A549 (cell line): ENCODE measurements at regions not wholly inside any gene's neighbourhood (a gene's known extent, or its start where the extent isn't known, plus 50 kb on each side); places are given as distances from the start of the nearest gene placed in this dataset.

ENCODE experiments used
- ATAC-seq, 2 experiments: fragments of 200-7000 bp in 1 of 2; fragments of >200 bp in 1 of 2; cut with Nextera tagmentation in 1 of 2; cut with Tn5 transposase in 1 of 2; 3 replicates each; pipeline versions ENCODE4 v1.8.0 to v1.9.1; 2018 to 2020; ENCODE audit warnings: mild to moderate bottlenecking in 1 of 2, moderate library complexity in 1 of 2
- CTCF ChIA-PET: fragments of 300-600 bp; sonication (Branson Sonifier 250); formaldehyde crosslinking; extraction: SDS; loops from one replicate; lab custom pipeline; 2021; ENCODE audit warnings: antibody characterized with exemption, inconsistent platforms; lab: Yijun Ruan, JAX
- POLR2A ChIA-PET: fragments of 350-600 bp; formaldehyde crosslinking; extraction: SDS; loops from one replicate; lab custom pipeline; 2021; ENCODE audit warnings: antibody characterized with exemption, inconsistent platforms; lab: Yijun Ruan, JAX
- DNase-seq, 2 experiments: peaks; one replicate each; pipeline versions ENCODE4 v3.0.0 to v3.0.0-alpha.2; 2011 to 2016; ENCODE audit warnings: low read depth in 1 of 2, low spot score in 1 of 2
- FAIRE-seq: peaks from 2 replicates; lab custom pipeline; 2011; peaks lifted over from hg19 to GRCh38; lab: Jason Lieb, UNC
- H3K27ac ChIP-seq, 2 experiments: fragments of >200 bp; sonication (Bioruptor Twin); formaldehyde crosslinking; 3 replicates each; pipeline ENCODE4 v1.5.1; 2016 to 2017
- H3K4me1 ChIP-seq: fragments of >200 bp; sonication (Bioruptor Twin); formaldehyde crosslinking; 3 replicates; pipeline ENCODE4 v1.6.1; 2016
- H3K4me2 ChIP-seq: fragments of >200 bp; sonication (Bioruptor Twin); formaldehyde crosslinking; 3 replicates; pipeline ENCODE4 v1.6.1; 2016
- H3K4me3 ChIP-seq: fragments of >200 bp; sonication (Bioruptor Twin); formaldehyde crosslinking; 3 replicates; pipeline ENCODE4 v1.5.1; 2016
- H3K9me3 ChIP-seq: fragments of >200 bp; sonication (Bioruptor Twin); formaldehyde crosslinking; 3 replicates; pipeline ENCODE4 v1.6.1; 2016
- ATOH8 ChIP-seq: fragments of 250-450 bp; sonication (Bioruptor Pico); IDR thresholded peaks from 2 replicates; pipeline ENCODE4 v1.5.0; 2020; ENCODE audit warnings: low read depth, mild to moderate bottlenecking, moderate library complexity
- BCL3 ChIP-seq: fragments of >200 bp; sonication (Bioruptor Twin); formaldehyde crosslinking; IDR thresholded peaks from 3 replicates; pipeline ENCODE4 v1.6.1; 2016
- CEBPB ChIP-seq, 2 experiments: fragments of >200 bp in 1 of 2; sonication (Bioruptor Twin) in 1 of 2; formaldehyde crosslinking in 1 of 2; IDR thresholded peaks; 2 replicates each; pipeline ENCODE4 v1.6.1; 2012 to 2016
- CHD4 ChIP-seq: fragments of 200-600 bp; sonication (generic); IDR thresholded peaks from 2 replicates; pipeline ENCODE4 v1.6.1; 2016; ENCODE audit warnings: antibody characterized with exemption, mild to moderate bottlenecking, borderline replicate concordance
- E2F6 ChIP-seq: IDR thresholded peaks from 2 replicates; pipeline ENCODE4 v1.6.1; 2012; ENCODE audit warnings: low read depth, borderline replicate concordance
- EHF ChIP-seq: fragments of 250-450 bp; sonication (Bioruptor Pico); IDR thresholded peaks from 2 replicates; pipeline ENCODE4 v1.5.0; 2020; ENCODE audit warnings: mild to moderate bottlenecking
- ESRRA ChIP-seq: fragments of 150-350 bp; IDR thresholded peaks from 2 replicates; pipeline ENCODE4 v1.6.1; 2014; ENCODE audit warnings: mild to moderate bottlenecking, low read length, borderline replicate concordance
- FOSB ChIP-seq: fragments of 250-450 bp; sonication (Bioruptor Pico); IDR thresholded peaks from 2 replicates; pipeline ENCODE4 v1.5.0; 2020; ENCODE audit warnings: mild to moderate bottlenecking, moderate library complexity
- FOSL2 ChIP-seq, 2 experiments: fragments of 450-650 bp in 1 of 2; fragments of >200 bp in 1 of 2; sonication (Bioruptor Twin) in 1 of 2; formaldehyde crosslinking; IDR thresholded peaks; 2 replicates each; pipeline versions ENCODE4 v1.5.0 to v1.6.1; 2016 to 2020; ENCODE audit warnings: mild to moderate bottlenecking in 1 of 2, moderate library complexity in 1 of 2
- HDAC2 ChIP-seq: fragments of 200-600 bp; sonication (generic); IDR thresholded peaks from 2 replicates; pipeline ENCODE4 v1.6.1; 2016
- HES2 ChIP-seq: fragments of >200 bp; sonication (Bioruptor Twin); formaldehyde crosslinking; IDR thresholded peaks from 2 replicates; pipeline ENCODE4 v1.6.1; 2016
- HMGXB4 ChIP-seq: fragments of 250-450 bp; sonication (Bioruptor Pico); IDR thresholded peaks from 2 replicates; pipeline ENCODE4 v1.5.0; 2021; ENCODE audit warnings: mild to moderate bottlenecking, moderate library complexity, borderline replicate concordance
- JUNB ChIP-seq: fragments of >200 bp; sonication (Bioruptor Twin); formaldehyde crosslinking; IDR thresholded peaks from 2 replicates; pipeline ENCODE4 v1.6.1; 2016
- MAFK ChIP-seq: fragments of 450-650 bp; IDR thresholded peaks from 2 replicates; pipeline ENCODE4 v1.6.1; 2014; ENCODE audit not compliant: partially characterized antibody
- MAX ChIP-seq: IDR thresholded peaks from 2 replicates; pipeline ENCODE4 v1.6.1; 2012
- POLR2A ChIP-seq: IDR thresholded peaks from 2 replicates; pipeline ENCODE4 v1.6.1; 2012; ENCODE audit warnings: mild to moderate bottlenecking, low read length
- POLR2AphosphoS2 ChIP-seq: conservative IDR thresholded peaks from 2 replicates; pipeline ENCODE4 v1.6.1; 2012; ENCODE audit warnings: low read length, improper control_type of control experiment, inconsistent platforms
- REST ChIP-seq: fragments of 200-600 bp; sonication (generic); IDR thresholded peaks from 2 replicates; pipeline ENCODE4 v1.6.1; 2016; ENCODE audit warnings: antibody characterized with exemption, mild to moderate bottlenecking, moderate library complexity
- RNF2 ChIP-seq: fragments of 200-600 bp; sonication (generic); IDR thresholded peaks from 2 replicates; pipeline ENCODE4 v1.6.1; 2016; ENCODE audit warnings: low read depth, mild to moderate bottlenecking, antibody characterized with exemption, moderate library complexity, borderline replicate concordance
- SMC3 ChIP-seq: fragments of >200 bp; sonication (Bioruptor Twin); formaldehyde crosslinking; IDR thresholded peaks from 3 replicates; pipeline ENCODE4 v1.6.1; 2018; ENCODE audit warnings: inconsistent platforms
- ZFP36 ChIP-seq: fragments of 450-650 bp; IDR thresholded peaks from 2 replicates; pipeline ENCODE4 v1.6.1; 2014; ENCODE audit warnings: borderline replicate concordance; ENCODE audit not compliant: partially characterized antibody
- ZNF302 ChIP-seq: fragments of 250-450 bp; sonication (Bioruptor Pico); IDR thresholded peaks from 2 replicates; pipeline ENCODE4 v1.9.0; 2021; ENCODE audit warnings: inconsistent platforms, mild to moderate bottlenecking, moderate library complexity
- WGBS: methylation state at CpG from one replicate; pipeline ENCODE4 v1.1.6; 2017; ENCODE audit errors: missing lambda C conversion rate; 5-methylcytosine and 5-hydroxymethylcytosine counted together

- TF ChIP-seq REST: no peak
- TF ChIP-seq E2F6: no peak
Observed at GRCh38 chr6:81996414-81996813, 243.9 kb upstream of the TENT5A start (continued).

GRCh38 chr6:81995548-81996289 lies 243.2 kb upstream of the TENT5A start:
- Histone ChIP-seq H3K9me3 (no peaks in the 10 kb centered on the region), H3K4me3 (no peak overlapping the region), H3K27ac (peak overlapping the region; percentile 24 to 73; a peak in 3 of 6 replicates), H3K4me2 (peak overlapping the region; percentile 50), H3K4me1 (peaks cover 32% of the 10 kb centered on the region)
- CTCF ChIA-PET: no interaction called here
- ATAC-seq (no peak), DNase-seq (no peak), FAIRE-seq (no peak)
- POLR2A ChIA-PET: no interaction called here
- no peak for TF ChIP-seq BCL3
- TF ChIP-seq RNF2: no peak
- no peak for TF ChIP-seq JUNB
- WGBS: 35% methylated on average over 1 of the region's 1 CpG

GRCh38 chr6:81988871-81989270 lies 236.4 kb upstream of the TENT5A start:
- FAIRE-seq: no peak
- no peak overlapping the region for H3K4me2 ChIP-seq
- TF ChIP-seq EHF (CRISPR knock-in tag): no peak
- TF ChIP-seq HMGXB4 (CRISPR knock-in tag): no peak
- no peak for TF ChIP-seq POLR2A
- no peak for TF ChIP-seq POLR2AphosphoS2
- no peak for TF ChIP-seq CHD4
- no peaks in the 10 kb centered on the region for H3K4me1 ChIP-seq
- CTCF ChIA-PET: interaction anchor here (0.6 kb wide), 1 partner anchor 71 kb away, joined by 3 read pairs; no protein-coding TSS in a partner anchor
- POLR2A ChIA-PET: no interaction called here
- no peaks in the 10 kb centered on the region for H3K9me3 ChIP-seq
- no peak for DNase-seq
- no peak overlapping the region for H3K27ac ChIP-seq
- 64% methylated on average over 3 of the region's 3 CpGs for WGBS
- ATAC-seq: no peak
- H3K4me3 ChIP-seq: no peak overlapping the region

GRCh38 chr6:81988446-81988845 lies 236.0 kb upstream of the TENT5A start:
- Histone ChIP-seq H3K4me3 (no peak overlapping the region), H3K27ac (no peak overlapping the region), H3K4me2 (no peak overlapping the region), H3K9me3 (no peaks in the 10 kb centered on the region), H3K4me1 (no peaks in the 10 kb centered on the region)
- ATAC-seq (no peak), FAIRE-seq (no peak), DNase-seq (no peak)
- ChIA-PET POLR2A (no interaction called here), CTCF (no interaction called here)
- 74% methylated on average over 1 of the region's 1 CpG for WGBS
- TF ChIP-seq HES2 (no peak), MAFK (no peak), CEBPB (IDR thresholded peaks at IDR 0.05) (no peak), ZFP36 (no peak), E2F6 (no peak), SMC3 (no peak), HDAC2 (no peak), MAX (no peak), FOSB (CRISPR knock-in tag) (no peak), ESRRA (no peak), ATOH8 (no peak), ZNF302 (CRISPR knock-in tag) (no peak), FOSL2 (IDR thresholded peaks at IDR 0.05) (no peak), FOSL2 (CRISPR knock-in tag; IDR thresholded peaks at IDR 0.05) (no peak)
